HG02870 (cell line): ENCODE measurements at regions not wholly inside any gene's neighbourhood (a gene's known extent, or its start where the extent isn't known, plus 50 kb on each side); places are given as distances from the start of the nearest gene placed in this dataset.

Experiments used
- ATAC-seq: cut with Tn5 transposase; IDR thresholded peaks from one replicate; pipeline ENCODE4 v1.9.1; 2021; ENCODE audit warnings: mild to moderate bottlenecking, moderate library complexity; ENCODE audit not compliant: unreplicated experiment

DNA sequence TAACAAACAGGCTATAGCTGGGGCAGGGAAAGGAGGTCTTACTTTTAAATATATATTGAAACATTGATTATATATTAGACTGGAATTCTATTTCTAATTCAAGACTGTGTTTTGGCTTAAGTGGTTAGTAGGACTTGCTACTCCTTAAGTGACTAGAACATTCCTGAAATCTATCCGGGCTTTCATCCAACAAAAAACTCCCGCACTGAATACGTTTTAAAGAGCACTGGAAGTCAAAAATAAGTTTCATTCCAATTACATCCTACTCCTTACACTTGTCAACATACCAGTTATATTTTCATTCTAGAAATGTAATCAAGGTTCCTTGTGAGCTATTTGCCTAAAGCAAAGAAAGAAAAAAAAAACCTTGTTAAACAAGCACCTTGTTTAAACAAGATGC is 204.6 kb downstream of the SP3 start:
- ATAC-seq, result no peak

GRCh38 chr2:173761603-173762119 is 203.5 kb downstream of the SP3 start:
- no peak for ATAC-seq

GRCh38 chr2:173762221-173762620 is 203.0 kb downstream of the SP3 start:
- ATAC-seq, result no peak

- ATAC-seq, result no peak
Measured at GRCh38 chr2:173762864-173763263, 202.3 kb downstream of the SP3 start.

- ATAC-seq, result no peak
Measured at GRCh38 chr2:173763641-173764040, 201.5 kb downstream of the SP3 start.

GRCh38 chr2:173764094-173764493 is 201.1 kb downstream of the SP3 start:
- no peak for ATAC-seq

DNA sequence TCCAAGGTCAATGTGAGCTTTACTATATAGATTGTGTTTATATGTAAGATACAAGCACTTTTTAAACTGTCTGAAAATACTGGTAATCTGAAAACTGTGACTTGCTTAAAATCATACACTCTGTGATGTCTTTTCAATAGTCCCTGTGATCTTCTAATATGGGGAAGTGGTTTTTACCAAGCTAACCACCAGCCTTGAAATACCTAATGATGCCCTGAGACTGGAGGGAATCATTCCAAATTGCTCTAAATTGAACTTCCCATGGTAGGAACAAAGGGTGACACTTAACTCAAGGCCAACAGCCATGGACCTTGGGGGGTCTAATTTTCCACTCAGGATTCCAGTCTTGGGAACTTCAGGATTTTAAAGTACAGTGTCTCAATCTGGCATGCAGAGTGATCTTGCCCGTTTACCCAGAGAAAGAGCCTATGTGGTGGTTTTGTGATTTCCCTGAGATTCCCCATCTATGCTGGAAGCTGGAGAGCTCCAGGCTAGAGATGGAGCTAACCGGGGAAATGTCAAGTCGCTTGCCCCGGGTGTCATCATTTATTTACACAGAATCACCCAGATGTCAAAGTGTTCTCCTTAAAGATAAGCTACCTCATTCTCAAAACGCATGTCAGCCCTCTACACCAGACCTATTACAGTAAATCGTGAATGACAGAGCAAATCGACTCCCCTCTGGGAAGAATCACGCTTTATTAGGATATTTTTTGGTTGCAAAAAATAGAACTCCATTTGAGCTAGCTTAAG is 198.5 kb downstream of the SP3 start:
- ATAC-seq, result no peak

GRCh38 chr2:173770947-173771678 is 194.1 kb downstream of the SP3 start:
- no peak for ATAC-seq

DNA sequence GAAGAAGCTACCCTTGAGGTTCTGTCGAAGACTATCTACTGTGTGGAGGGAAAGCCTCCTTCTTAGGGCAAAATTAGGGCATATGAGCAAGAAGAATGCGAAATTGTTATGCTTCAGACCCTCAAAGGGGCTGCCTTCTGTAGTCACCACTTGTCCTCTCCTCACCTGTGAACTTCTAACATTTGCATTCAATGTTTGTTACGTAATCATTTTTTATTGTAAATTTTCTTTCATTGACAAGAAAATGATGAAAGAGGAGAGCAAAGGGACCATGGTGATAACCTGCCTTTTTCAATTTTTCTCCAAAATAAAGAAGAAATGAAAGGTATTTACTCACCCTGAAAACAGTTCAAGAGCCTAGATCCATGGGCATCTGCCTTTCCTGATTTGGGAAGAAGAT is 193.0 kb downstream of the SP3 start:
- ATAC-seq, result no peak

DNA sequence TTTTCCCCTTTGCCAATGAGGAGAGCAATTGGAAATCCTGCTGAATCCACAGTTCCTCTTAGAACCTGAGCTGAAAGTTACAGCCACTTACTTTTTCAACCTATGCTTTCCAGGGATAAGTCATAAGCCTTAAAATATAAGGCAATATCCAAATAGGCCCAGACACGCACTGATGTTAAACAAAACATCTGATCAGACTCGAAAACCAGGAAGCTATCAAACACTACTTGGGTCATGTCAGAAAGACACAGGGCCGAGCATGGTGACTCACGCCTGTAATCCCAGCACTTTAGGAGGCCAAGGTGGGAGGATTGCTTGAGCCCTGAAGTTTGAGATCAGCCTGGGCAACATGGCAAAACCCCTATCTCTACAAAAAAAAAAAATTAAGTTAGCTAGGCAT is 192.1 kb downstream of the SP3 start:
- no peak for ATAC-seq

- no peak for ATAC-seq
Measured at GRCh38 chr2:173775440-173775839, 189.7 kb downstream of the SP3 start.

DNA sequence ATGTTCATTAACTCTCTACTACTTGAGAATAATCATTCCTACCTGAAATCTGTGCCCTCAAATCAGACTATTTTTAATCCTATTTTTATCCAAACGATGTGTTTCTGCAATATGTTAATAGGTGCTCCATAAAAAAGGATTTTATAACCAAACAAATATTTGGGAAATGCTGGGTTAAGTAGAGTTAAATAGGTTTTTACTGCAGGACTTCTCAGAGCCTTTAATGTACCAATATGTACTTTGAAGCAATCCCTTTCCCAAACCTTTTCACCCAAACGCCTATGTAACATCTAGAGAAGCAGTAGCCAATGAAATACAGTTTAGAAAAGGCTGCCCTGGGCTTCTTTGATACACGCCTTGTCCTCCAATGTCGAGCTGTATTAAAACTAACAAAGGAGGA is 182.5 kb downstream of the SP3 start:
- ATAC-seq, result no peak

DNA sequence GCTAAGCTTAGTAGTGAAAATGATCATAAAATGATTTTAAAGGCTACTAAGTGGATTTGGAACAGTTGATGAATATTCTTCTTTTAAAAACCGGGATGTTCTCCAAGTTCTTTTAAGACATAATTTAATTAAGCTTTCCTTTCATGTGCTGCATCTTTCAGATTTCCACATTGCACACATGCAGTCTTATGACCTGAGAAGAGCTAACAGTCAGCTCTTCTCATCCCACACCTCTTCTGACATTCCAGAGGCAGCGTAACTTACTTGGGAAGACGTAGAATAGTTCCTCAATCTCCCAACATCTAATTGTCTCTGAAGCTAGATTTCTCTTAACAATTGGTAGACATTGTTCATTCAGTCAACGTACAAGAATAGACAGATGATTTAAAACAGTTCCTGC is 181.8 kb downstream of the SP3 start:
- no peak for ATAC-seq

DNA sequence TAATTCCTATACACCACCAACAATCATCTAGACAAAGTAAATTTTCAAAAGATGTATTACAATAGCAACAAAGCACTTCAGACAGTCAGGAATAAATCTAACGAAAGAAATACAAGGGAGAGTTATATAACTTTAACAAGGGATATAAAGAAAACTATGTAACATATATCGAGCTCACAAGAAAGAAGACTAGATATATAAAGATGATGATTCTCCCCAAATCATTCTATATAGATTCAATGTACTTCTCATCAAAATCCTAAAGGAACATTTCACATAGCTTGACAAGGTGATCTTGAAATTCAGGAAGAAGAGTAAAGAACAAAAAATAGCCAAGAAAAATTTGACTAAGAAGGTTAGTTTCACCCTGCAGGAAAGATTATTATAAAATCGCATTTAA is 179.4 kb downstream of the SP3 start:
- no peak for ATAC-seq

DNA sequence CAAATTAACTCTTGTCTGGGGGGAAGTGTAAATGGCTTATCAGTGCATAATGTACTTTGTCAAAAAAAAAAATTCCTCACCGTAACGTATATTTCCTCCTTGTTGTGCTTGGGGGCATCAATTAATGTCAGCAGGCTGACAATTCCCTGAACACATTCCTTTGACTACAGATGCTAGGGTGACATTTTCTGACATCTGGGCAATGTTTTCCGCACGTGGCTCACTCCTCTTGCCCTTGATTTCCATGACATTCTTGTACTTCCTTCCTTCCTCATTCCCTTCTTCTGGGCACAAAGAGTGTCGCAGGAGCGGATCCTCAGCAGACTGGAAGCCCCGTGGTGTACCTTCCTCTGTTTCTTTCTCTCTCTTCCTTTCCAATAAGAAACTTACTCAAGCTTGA is 173.7 kb downstream of the SP3 start:
- ATAC-seq, result no peak

- ATAC-seq, result no peak
Measured at GRCh38 chr2:173792166-173792565, 173.0 kb downstream of the SP3 start.

GRCh38 chr2:173792741-173793140 is 172.4 kb downstream of the SP3 start:
- no peak for ATAC-seq

DNA sequence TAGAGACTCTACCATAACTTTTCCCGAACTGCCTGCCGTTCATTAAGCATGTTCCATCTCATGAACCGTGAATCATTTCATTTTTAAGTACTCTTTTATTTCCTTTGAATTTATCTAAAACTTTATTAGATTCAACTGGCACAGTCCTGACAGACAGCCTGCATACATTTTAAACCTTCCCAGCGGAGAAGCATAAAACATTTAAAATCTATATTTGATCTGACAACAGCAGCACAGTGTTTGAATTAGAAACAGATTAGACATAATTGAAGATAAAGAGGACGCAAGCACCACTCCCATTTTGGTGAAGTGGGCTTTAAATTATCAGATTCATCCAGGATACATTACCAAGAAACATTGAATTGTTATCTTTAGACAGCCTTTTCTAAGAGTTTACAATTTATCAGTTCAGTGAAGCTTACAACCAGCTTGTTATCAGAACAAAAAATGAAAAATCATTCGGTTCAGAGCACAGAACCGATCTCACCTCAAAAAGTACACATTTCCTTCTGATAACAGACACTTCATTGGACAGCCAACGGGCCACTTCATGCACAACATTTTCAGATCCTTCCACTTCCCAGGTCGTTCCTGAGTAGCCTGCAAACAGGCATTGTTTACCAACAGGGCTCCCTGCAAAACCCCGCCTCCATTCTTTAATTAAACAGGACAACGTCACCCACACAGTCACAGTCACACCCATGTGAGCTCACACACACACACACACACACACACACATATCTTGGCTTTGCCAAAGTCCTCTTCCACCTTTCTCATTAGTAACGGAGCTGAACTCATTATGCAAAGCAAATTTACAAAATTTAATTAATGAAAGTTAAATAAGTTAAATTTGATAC is 171.2 kb downstream of the SP3 start:
- no peak for ATAC-seq

GRCh38 chr2:173797586-173798263 is 167.4 kb downstream of the SP3 start:
- no peak for ATAC-seq

GRCh38 chr2:173802518-173802917 is 162.7 kb downstream of the SP3 start:
- ATAC-seq, result no peak

DNA sequence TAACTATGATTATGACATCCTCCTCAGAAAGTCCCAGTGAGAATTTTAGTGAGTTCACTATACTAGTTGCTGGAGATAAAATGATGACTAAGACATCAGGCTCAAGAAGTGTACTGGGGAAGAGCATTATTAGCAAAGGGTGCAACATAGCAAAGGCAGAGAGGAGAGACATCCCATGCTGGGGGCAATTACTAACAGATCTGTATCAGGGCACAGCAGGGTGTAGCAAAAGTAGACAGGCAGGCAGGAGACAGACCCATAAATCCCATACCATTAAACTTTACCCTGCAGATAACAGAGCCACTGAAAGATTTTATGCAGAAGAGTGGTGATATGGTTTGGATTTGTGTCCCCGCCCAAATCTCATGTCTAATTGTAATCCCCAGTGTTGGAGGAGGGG is 161.7 kb downstream of the SP3 start:
- no peak for ATAC-seq
